ENCODE measurements at regions not wholly inside any gene's neighbourhood (a gene's known extent, or its start where the extent isn't known, plus 50 kb on each side); places are given as distances from the start of the nearest gene placed in this dataset.

DNA sequence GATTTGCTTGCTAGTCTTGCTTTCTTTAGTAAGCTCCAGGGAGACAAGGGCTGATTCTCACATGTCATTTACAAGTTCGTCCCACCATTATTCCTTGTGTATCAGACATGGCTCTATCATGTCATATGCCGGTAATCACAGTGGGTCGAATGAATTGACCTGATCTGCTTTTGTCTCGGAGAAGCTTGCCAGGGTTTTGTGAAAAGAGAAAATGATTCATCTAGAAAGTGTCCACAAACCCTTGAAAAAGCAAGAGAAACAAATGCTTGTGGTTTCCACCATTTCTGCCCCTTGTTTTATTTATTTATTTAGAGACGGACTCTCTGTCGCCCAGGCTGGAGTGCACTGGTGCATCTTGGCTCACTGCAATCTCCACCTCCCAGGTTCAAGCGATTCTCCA lies 278.5 kb downstream of the TCF7L2 start:
- TF ChIP-seq, protein P1, sequence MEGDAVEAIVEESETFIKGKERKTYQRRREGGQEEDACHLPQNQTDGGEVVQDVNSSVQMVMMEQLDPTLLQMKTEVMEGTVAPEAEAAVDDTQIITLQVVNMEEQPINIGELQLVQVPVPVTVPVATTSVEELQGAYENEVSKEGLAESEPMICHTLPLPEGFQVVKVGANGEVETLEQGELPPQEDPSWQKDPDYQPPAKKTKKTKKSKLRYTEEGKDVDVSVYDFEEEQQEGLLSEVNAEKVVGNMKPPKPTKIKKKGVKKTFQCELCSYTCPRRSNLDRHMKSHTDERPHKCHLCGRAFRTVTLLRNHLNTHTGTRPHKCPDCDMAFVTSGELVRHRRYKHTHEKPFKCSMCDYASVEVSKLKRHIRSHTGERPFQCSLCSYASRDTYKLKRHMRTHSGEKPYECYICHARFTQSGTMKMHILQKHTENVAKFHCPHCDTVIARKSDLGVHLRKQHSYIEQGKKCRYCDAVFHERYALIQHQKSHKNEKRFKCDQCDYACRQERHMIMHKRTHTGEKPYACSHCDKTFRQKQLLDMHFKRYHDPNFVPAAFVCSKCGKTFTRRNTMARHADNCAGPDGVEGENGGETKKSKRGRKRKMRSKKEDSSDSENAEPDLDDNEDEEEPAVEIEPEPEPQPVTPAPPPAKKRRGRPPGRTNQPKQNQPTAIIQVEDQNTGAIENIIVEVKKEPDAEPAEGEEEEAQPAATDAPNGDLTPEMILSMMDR (IDR thresholded peaks at IDR 0.05) = no peak
- TF ChIP-seq SIN3A (IDR thresholded peaks at IDR 0.05; ENCODE audit: borderline replicate concordance, insufficient read depth, low read depth, low read length) = no peak
- TF ChIP-seq POLR2AphosphoS5 (IDR thresholded peaks at IDR 0.05; ENCODE audit: low read depth, low read length) = no peak
- TF ChIP-seq, protein P2, sequence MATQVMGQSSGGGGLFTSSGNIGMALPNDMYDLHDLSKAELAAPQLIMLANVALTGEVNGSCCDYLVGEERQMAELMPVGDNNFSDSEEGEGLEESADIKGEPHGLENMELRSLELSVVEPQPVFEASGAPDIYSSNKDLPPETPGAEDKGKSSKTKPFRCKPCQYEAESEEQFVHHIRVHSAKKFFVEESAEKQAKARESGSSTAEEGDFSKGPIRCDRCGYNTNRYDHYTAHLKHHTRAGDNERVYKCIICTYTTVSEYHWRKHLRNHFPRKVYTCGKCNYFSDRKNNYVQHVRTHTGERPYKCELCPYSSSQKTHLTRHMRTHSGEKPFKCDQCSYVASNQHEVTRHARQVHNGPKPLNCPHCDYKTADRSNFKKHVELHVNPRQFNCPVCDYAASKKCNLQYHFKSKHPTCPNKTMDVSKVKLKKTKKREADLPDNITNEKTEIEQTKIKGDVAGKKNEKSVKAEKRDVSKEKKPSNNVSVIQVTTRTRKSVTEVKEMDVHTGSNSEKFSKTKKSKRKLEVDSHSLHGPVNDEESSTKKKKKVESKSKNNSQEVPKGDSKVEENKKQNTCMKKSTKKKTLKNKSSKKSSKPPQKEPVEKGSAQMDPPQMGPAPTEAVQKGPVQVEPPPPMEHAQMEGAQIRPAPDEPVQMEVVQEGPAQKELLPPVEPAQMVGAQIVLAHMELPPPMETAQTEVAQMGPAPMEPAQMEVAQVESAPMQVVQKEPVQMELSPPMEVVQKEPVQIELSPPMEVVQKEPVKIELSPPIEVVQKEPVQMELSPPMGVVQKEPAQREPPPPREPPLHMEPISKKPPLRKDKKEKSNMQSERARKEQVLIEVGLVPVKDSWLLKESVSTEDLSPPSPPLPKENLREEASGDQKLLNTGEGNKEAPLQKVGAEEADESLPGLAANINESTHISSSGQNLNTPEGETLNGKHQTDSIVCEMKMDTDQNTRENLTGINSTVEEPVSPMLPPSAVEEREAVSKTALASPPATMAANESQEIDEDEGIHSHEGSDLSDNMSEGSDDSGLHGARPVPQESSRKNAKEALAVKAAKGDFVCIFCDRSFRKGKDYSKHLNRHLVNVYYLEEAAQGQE (IDR thresholded peaks at IDR 0.05; ENCODE audit: insufficient read depth in 1 of 2, low read depth in 2 of 2, low read length in 1 of 2) = no peak
